Panc1 (cell line): ENCODE measurements at regions not wholly inside any gene's neighbourhood (a gene's known extent, or its start where the extent isn't known, plus 50 kb on each side); places are given as distances from the start of the nearest gene placed in this dataset.

ENCODE experiments used
- POLR2AphosphoS5 ChIP-seq: IDR thresholded peaks from 2 replicates; pipeline ENCODE4 v1.6.1; 2012; ENCODE audit warnings: mild to moderate bottlenecking, low read depth, low read length, moderate library complexity
- TF ChIP-seq, protein P1 (sequence below): fragments of 450-650 bp; IDR thresholded peaks from 2 replicates; pipeline ENCODE4 v1.5.1; 2017; ENCODE audit warnings: mild to moderate bottlenecking
- TF ChIP-seq, protein P2 (sequence below), 2 experiments: IDR thresholded peaks; 2 replicates each; pipeline ENCODE4 v1.6.1; 2011 to 2012; ENCODE audit warnings: low read depth in 2 of 2, control low read depth in 1 of 2, low read length in 1 of 2, mild to moderate bottlenecking in 1 of 2, moderate library complexity in 1 of 2; ENCODE audit not compliant: insufficient read depth in 1 of 2

DNA sequence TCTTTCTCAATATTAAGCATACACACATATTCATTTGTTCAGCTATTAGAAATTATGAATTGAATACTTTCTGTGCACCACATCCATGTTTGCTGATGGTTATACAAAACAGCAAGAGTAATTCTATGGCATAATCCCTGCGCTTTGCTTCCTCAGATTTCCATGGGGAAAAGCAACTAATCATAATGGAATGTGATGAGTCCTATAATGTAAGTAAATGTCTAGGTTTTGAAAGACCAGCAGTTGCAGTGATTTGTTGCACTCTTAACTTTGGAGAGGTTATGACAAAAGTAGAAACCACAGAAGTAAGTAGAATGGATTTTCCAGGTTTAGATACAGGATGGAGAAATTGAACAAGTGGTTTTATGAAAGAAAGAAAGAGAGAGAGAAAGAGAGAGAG is 652.1 kb downstream of the CBLN4 start:
- TF ChIP-seq, protein P1, sequence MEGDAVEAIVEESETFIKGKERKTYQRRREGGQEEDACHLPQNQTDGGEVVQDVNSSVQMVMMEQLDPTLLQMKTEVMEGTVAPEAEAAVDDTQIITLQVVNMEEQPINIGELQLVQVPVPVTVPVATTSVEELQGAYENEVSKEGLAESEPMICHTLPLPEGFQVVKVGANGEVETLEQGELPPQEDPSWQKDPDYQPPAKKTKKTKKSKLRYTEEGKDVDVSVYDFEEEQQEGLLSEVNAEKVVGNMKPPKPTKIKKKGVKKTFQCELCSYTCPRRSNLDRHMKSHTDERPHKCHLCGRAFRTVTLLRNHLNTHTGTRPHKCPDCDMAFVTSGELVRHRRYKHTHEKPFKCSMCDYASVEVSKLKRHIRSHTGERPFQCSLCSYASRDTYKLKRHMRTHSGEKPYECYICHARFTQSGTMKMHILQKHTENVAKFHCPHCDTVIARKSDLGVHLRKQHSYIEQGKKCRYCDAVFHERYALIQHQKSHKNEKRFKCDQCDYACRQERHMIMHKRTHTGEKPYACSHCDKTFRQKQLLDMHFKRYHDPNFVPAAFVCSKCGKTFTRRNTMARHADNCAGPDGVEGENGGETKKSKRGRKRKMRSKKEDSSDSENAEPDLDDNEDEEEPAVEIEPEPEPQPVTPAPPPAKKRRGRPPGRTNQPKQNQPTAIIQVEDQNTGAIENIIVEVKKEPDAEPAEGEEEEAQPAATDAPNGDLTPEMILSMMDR = no peak
- TF ChIP-seq, protein P2, sequence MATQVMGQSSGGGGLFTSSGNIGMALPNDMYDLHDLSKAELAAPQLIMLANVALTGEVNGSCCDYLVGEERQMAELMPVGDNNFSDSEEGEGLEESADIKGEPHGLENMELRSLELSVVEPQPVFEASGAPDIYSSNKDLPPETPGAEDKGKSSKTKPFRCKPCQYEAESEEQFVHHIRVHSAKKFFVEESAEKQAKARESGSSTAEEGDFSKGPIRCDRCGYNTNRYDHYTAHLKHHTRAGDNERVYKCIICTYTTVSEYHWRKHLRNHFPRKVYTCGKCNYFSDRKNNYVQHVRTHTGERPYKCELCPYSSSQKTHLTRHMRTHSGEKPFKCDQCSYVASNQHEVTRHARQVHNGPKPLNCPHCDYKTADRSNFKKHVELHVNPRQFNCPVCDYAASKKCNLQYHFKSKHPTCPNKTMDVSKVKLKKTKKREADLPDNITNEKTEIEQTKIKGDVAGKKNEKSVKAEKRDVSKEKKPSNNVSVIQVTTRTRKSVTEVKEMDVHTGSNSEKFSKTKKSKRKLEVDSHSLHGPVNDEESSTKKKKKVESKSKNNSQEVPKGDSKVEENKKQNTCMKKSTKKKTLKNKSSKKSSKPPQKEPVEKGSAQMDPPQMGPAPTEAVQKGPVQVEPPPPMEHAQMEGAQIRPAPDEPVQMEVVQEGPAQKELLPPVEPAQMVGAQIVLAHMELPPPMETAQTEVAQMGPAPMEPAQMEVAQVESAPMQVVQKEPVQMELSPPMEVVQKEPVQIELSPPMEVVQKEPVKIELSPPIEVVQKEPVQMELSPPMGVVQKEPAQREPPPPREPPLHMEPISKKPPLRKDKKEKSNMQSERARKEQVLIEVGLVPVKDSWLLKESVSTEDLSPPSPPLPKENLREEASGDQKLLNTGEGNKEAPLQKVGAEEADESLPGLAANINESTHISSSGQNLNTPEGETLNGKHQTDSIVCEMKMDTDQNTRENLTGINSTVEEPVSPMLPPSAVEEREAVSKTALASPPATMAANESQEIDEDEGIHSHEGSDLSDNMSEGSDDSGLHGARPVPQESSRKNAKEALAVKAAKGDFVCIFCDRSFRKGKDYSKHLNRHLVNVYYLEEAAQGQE (IDR thresholded peaks at IDR 0.05; ENCODE audit: insufficient read depth in 1 of 2, low read depth in 2 of 2, low read length in 1 of 2) = no peak
- no peak for TF ChIP-seq POLR2AphosphoS5
